Hepatocyte (in vitro differentiated cells): ENCODE measurements at regions not wholly inside any gene's neighbourhood (a gene's known extent, or its start where the extent isn't known, plus 50 kb on each side); places are given as distances from the start of the nearest gene placed in this dataset.

Experiments
- DNase-seq: peaks from one replicate; pipeline ENCODE4 v3.0.0-alpha.2; 2016; ENCODE audit warnings: low spot score
- H2AFZ ChIP-seq: fragments of 200-600 bp; sonication (generic); 2 replicates; pipeline ENCODE4 v1.6.0; 2016; ENCODE audit warnings: antibody characterized with exemption, mild to moderate bottlenecking
- H3K27ac ChIP-seq: fragments of 200-600 bp; sonication (generic); 2 replicates; pipeline ENCODE4 v1.5.1; 2016; ENCODE audit warnings: mild to moderate bottlenecking
- H3K27me3 ChIP-seq: fragments of 200-600 bp; sonication (generic); 2 replicates; pipeline ENCODE4 v1.6.1; 2016
- H3K36me3 ChIP-seq: fragments of 200-600 bp; sonication (generic); replicated peaks from 2 replicates; pipeline ENCODE4 v1.5.1; 2016; ENCODE audit warnings: low read depth; ENCODE audit not compliant: insufficient read depth
- H3K4me1 ChIP-seq: fragments of 200-600 bp; sonication (generic); 2 replicates; pipeline ENCODE4 v1.5.1; 2016; ENCODE audit warnings: mild to moderate bottlenecking, moderate library complexity; ENCODE audit not compliant: insufficient read depth
- H3K4me2 ChIP-seq: fragments of 200-600 bp; sonication (generic); 2 replicates; pipeline ENCODE4 v1.6.0; 2016
- H3K4me3 ChIP-seq: fragments of 200-600 bp; sonication (generic); 2 replicates; pipeline ENCODE4 v1.5.1; 2016; ENCODE audit warnings: mild to moderate bottlenecking
- H3K79me2 ChIP-seq: fragments of 200-600 bp; sonication (generic); 2 replicates; pipeline ENCODE4 v1.6.0; 2017; ENCODE audit warnings: mild to moderate bottlenecking
- H3K9me2 ChIP-seq: fragments of 200-600 bp; sonication (generic); replicated peaks from 2 replicates; pipeline ENCODE4 v1.6.0; 2017; ENCODE audit warnings: mild to moderate bottlenecking; ENCODE audit not compliant: insufficient read depth
- H3K9me3 ChIP-seq: fragments of 200-600 bp; sonication (generic); 2 replicates; pipeline ENCODE4 v1.5.1; 2016; ENCODE audit warnings: low read depth, mild to moderate bottlenecking
- H4K20me1 ChIP-seq: fragments of 200-600 bp; sonication (generic); 2 replicates; pipeline ENCODE4 v1.6.0; 2016; ENCODE audit warnings: mild to moderate bottlenecking; ENCODE audit not compliant: insufficient read depth, poor library complexity, severe bottlenecking
- EZH2 ChIP-seq: fragments of 200-600 bp; sonication (generic); IDR thresholded peaks from 2 replicates; pipeline ENCODE4 v1.6.1; 2016; ENCODE audit warnings: antibody characterized with exemption, mild to moderate bottlenecking, borderline replicate concordance
- EZH2phosphoT487 ChIP-seq: fragments of 200-600 bp; sonication (generic); IDR thresholded peaks from one replicate; pipeline ENCODE4 v1.6.1; 2018; ENCODE audit warnings: antibody characterized with exemption, mild to moderate bottlenecking, low read depth, moderate library complexity; ENCODE audit not compliant: unreplicated experiment, severe bottlenecking
- WGBS: methylation state at CpG from one replicate; pipeline ENCODE4 v1.1.6; 2016; ENCODE audit warnings: low lambda C conversion rate; ENCODE audit errors: missing lambda C conversion rate; 5-methylcytosine and 5-hydroxymethylcytosine counted together
- TF ChIP-seq, protein P1 (sequence below): fragments of 200-600 bp; sonication (generic); IDR thresholded peaks from 2 replicates; pipeline ENCODE4 v1.5.1; 2016; ENCODE audit warnings: antibody characterized with exemption, mild to moderate bottlenecking; ENCODE audit not compliant: poor library complexity

DNA sequence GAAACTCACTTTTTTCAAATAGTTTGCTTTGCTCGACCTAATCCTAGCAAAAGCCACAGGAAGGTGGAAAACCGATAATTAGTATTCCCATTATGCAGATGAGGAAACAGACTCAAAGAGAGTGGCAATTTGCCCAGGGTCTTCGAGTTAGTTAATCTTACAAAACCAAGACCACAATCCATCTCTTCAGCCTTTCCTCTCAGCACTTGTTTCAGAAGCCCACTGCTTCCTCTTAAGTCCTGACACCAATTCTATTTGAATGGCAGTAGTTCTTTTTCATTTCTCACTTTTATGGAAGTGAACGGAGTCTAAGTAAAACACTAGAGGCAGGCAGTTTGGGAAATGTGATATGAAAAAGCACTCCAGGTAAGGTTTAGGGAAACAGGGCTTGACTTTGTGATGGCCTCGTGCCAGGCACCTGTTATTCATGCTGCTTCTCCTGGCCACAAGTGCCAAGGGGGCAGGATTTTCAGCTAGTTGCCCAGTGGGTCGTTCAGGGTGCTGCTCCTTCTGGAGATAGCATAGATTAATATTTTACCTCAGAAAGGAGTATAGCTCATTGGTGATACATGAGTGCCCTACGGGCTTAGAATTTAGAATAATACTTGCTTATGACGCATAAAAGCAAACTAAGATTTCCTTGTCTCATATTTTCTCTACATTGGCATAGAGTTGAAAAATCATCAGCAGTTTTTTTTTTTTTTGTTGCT lies 76.6 kb upstream of the NRIP1 start:
- Histone ChIP-seq H2AFZ (no peak overlapping the region), H4K20me1 (no peaks in the 10 kb centered on the region), H3K4me2 (peak overlapping the region; percentile 67), H3K79me2 (no peaks in the 10 kb centered on the region), H3K9me3 (no peaks in the 10 kb centered on the region), H3K9me2 (no peaks in the 10 kb centered on the region), H3K4me1 (peaks cover 37% of the 10 kb centered on the region), H3K36me3 (no peaks in the 10 kb centered on the region), H3K27ac (peak overlapping the region; percentile 82), H3K27me3 (no peaks in the 10 kb centered on the region), H3K4me3 (no peak overlapping the region)
- no peak for TF ChIP-seq EZH2phosphoT487
- TF ChIP-seq, protein P1, sequence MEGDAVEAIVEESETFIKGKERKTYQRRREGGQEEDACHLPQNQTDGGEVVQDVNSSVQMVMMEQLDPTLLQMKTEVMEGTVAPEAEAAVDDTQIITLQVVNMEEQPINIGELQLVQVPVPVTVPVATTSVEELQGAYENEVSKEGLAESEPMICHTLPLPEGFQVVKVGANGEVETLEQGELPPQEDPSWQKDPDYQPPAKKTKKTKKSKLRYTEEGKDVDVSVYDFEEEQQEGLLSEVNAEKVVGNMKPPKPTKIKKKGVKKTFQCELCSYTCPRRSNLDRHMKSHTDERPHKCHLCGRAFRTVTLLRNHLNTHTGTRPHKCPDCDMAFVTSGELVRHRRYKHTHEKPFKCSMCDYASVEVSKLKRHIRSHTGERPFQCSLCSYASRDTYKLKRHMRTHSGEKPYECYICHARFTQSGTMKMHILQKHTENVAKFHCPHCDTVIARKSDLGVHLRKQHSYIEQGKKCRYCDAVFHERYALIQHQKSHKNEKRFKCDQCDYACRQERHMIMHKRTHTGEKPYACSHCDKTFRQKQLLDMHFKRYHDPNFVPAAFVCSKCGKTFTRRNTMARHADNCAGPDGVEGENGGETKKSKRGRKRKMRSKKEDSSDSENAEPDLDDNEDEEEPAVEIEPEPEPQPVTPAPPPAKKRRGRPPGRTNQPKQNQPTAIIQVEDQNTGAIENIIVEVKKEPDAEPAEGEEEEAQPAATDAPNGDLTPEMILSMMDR, result no peak
- TF ChIP-seq EZH2, result no peak
- WGBS, result 66% methylated on average over 8 of the region's 8 CpGs
- DNase-seq, result no peak

DNA sequence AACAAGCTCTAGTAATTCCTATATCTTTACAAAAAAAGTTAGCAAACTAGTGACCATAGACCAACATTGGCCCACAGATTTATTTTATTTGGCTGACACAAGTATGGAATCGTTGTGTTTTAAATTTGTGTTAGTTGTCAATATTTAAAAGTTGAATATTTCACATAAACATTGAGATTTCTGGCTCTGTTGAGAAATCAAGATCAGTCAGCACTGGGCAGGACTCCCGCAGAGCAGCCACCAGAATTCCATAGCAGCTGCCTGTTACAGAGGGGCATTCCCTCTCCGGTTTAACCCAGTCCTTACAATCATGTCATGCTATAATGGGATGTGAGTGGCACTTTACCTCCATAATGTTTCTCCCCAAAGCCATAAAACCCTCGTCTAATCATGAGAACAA lies 79.2 kb upstream of the NRIP1 start:
- DNase-seq, result no peak
- no peak overlapping the region for H3K4me3 ChIP-seq
- no peaks in the 10 kb centered on the region for H4K20me1 ChIP-seq
- no peak overlapping the region for H3K4me2 ChIP-seq
- no peaks in the 10 kb centered on the region for H3K79me2 ChIP-seq
- peaks cover 32% of the 10 kb centered on the region for H3K4me1 ChIP-seq
- no peaks in the 10 kb centered on the region for H3K27me3 ChIP-seq
- H3K27ac ChIP-seq, result no peak overlapping the region
- no peaks in the 10 kb centered on the region for H3K9me3 ChIP-seq
- H3K36me3 ChIP-seq, result no peaks in the 10 kb centered on the region
- no peak for TF ChIP-seq EZH2phosphoT487
- no peak for TF ChIP-seq EZH2
- TF ChIP-seq, protein P1, result no peak
- 84% methylated on average over 4 of the region's 4 CpGs for WGBS
- no peaks in the 10 kb centered on the region for H3K9me2 ChIP-seq
- no peak overlapping the region for H2AFZ ChIP-seq

DNA sequence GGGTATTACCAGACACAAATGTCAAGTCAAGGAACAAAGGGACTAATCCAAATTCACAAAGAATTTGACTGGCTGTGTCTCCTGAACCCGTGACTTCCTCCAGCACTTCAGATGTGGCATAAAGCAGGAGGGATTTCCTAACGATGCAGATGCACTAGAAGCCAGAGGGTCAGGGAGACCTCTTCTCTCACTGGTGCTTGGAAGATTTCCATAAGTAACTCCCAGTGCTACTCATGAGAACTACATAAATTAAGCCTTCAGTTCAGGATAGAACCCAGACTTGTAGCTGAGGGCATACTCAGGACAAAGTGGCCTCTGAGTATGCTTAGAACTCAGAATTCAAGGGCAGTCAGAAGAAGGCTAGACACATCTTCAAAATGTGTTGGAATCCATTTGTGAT lies 83.6 kb upstream of the NRIP1 start:
- Histone ChIP-seq H3K4me3 (no peak overlapping the region), H3K79me2 (no peaks in the 10 kb centered on the region), H2AFZ (no peak overlapping the region), H3K27me3 (no peaks in the 10 kb centered on the region), H3K4me2 (no peak overlapping the region), H3K27ac (no peak overlapping the region), H4K20me1 (no peaks in the 10 kb centered on the region), H3K4me1 (peaks cover 9% of the 10 kb centered on the region), H3K36me3 (no peaks in the 10 kb centered on the region), H3K9me2 (no peaks in the 10 kb centered on the region), H3K9me3 (no peaks in the 10 kb centered on the region)
- no peak for DNase-seq
- TF ChIP-seq EZH2phosphoT487, result no peak
- TF ChIP-seq EZH2, result no peak
- TF ChIP-seq, protein P1, result no peak
- WGBS, result 83% methylated on average over 2 of the region's 2 CpGs
